Epithelial cell of prostate (primary cell): ENCODE measurements at regions not wholly inside any gene's neighbourhood (a gene's known extent, or its start where the extent isn't known, plus 50 kb on each side); places are given as distances from the start of the nearest gene placed in this dataset.
"Not testable (repeated sequence)": the region's sequence is repeated elsewhere in the genome, so short reads cannot be mapped to it uniquely, and the experiment has no call there.

Experiments used
- DNase-seq: peaks from one replicate; pipeline ENCODE4 v3.0.0-alpha.2; 2011; ENCODE audit warnings: low read depth, low spot score
- H3K27ac ChIP-seq: fragments of 450-650 bp; 2 replicates; pipeline ENCODE4 v1.5.1; 2017; ENCODE audit warnings: mild to moderate bottlenecking

GRCh38 chr5:96527768-96528661 lies 95.0 kb upstream of the PCSK1 start:
- H3K27ac ChIP-seq, result no peak overlapping the region
- no peak for DNase-seq

DNA sequence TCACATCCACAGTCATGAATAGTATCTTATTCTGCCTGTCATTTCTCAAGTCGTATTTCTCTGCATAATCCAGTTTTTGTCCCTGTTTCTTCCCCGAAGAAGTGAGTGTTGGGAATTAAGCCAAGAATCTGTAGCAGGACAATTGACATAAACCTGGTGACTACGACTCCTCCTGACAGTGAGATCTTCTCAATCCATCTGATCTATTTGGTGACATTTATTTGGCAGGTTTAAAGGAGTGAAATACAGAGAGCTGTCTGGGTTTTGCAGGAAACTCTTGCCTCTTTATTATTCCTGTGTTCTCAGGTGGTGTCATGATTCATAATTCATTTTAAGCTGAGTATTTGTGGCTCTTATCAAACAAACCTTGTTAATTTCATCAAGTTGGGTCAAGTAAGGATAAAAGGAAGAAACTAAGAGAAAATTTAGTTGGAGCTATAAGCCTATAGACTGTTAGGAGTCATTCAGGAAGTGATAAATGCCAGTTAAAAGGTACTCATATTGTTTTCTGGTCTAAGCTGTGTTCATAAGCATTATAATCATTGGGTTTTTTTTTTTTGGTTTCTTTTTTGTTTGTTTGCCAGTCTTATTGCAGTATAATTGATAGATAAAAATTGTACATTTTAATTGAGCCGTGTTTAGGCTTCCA lies 95.9 kb upstream of the PCSK1 start:
- DNase-seq, result no peak
- H3K27ac ChIP-seq, result no peak overlapping the region

- H3K27ac ChIP-seq, result no peak overlapping the region
- DNase-seq, result no peak
These were observed 96.5 kb upstream of the PCSK1 start for GRCh38 chr5:96529559-96529958.

DNA sequence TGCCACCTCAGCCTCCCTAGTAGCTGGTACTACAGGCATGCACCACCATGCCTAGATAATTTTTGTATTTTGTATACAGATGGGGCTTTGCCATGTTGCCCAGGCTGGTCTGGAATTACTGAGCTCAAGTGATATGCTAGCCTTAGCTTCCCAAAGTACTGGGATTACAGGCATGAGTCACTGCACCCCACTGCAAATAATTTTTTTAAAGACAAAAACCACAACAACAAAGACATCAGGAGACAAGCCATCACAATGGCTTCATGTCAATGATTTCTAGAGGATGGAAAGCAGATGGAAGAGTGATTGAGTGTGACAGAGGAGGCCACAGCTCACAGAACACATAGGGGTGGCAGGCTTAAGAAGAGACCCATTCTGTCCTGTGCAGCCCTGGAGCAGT lies 97.9 kb upstream of the PCSK1 start:
- H3K27ac ChIP-seq, result no peak overlapping the region
- DNase-seq, result no peak

DNA sequence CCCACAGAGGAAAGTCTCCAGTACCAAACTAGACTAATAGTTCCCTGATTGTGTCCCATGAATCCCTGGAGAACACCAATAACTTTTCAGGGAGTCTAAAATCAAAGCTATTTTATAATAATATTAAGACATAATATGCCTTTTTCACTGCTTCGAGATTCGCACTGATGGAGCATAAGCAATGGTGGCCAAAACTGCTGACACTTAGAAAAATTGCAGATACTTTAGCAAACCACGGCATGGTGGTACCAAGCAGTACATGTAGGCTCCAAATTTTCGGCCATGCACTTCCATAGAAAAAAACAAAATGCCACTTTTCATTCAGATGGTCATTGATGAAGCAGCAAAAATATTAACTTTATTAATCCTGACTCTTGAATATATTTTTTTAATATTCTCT lies 100.3 kb upstream of the PCSK1 start:
- no peak for DNase-seq
- no peak overlapping the region for H3K27ac ChIP-seq

DNA sequence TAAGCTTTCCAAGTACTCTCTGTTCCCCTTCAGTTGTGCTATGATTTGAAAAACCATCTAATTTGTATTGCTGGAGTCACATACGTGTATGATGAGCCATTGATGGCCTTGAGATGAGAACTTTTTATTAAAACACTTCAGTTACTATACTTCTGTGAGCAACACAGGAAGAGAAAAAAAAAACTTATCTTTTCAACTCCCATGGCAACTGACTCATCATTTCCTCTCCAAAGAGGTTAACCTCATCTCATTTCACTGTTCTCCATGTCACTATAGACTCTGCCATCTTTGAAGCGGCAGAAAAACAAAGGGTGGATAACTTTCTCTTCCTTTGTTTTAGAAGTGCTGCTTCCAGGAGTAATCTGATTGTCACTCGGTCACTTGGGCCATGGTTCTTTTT lies 104.3 kb upstream of the PCSK1 start:
- DNase-seq, result no peak
- H3K27ac ChIP-seq, result no peak overlapping the region

- no peak overlapping the region for H3K27ac ChIP-seq
- no peak for DNase-seq
These were observed 105.8 kb upstream of the PCSK1 start for GRCh38 chr5:96538808-96539250.

DNA sequence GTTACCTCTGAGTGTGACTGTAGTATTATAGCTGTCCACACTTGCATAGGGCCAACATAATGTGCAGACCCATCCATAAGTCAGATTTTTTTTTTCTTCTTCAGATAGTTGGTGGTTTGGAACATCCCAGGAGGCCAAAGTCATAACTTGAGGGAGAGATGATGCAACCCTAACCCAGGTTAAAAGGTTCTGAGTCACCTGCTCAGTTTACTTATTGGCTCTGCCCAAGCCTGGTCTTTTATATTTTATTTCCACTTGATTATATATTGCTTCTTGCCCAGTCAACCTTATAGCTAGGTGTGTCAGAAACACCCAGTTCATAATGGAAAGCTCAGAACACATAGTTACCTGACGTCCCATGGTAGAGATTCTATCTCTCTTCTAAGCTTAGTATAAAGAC lies 113.1 kb upstream of the PCSK1 start:
- no peak for DNase-seq
- H3K27ac ChIP-seq, result peak overlapping the region; percentile 12

- H3K27ac ChIP-seq, result no peak overlapping the region
These were observed 114.4 kb upstream of the PCSK1 start for GRCh38 chr5:96547486-96547885.

DNA sequence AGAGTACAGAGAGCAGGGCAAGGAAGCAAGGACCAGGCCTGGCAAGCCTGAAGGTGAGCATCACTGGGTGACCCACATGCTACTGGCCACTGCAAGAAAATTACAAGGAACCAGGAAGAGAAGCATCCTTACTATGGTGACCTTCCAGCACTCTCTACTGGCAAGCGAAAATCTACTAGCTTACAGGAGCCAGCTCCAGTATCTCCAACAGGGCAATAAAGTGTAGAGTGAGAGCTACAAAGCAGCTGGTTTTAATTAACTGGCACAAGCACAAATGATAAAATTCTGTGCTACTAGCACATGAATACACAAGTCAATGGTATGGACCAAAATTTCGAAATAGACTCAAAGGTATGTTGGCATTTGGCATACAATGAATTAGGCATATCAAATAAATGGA lies 113.3 kb upstream of the CAST start:
- no peak overlapping the region for H3K27ac ChIP-seq
- DNase-seq, result no peak

More at GRCh38 chr5:96547486-96547885, 114.4 kb upstream of the PCSK1 start:
- DNase-seq, result no peak

GRCh38 chr5:96560857-96561256 lies 101.3 kb upstream of the CAST start:
- not testable (repeated sequence) for H3K27ac ChIP-seq, DNase-seq

- no peak for DNase-seq
- no peak overlapping the region for H3K27ac ChIP-seq
These were observed 99.6 kb upstream of the CAST start for GRCh38 chr5:96562614-96563013.

DNA sequence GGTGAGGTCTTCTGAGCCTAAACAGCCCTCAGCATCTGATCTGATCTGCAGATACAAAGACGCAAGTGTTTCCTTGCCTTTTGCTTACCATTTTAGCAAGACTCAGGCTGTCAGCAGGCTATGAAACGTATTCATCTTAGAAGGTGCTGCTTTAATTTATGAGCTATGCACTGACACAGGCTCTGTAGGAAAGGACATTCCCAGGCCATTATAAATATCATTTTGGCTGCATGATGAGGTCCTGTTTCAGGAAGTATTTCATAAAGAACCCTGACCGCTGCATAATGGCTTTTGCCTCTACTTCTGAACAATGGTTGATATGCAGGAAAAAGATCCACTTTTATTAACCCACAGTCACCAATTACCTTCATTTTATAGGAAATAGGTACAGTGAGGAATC lies 98.4 kb upstream of the CAST start:
- DNase-seq, result no peak
- no peak overlapping the region for H3K27ac ChIP-seq

GRCh38 chr5:96565582-96566265 lies 96.5 kb upstream of the CAST start:
- H3K27ac ChIP-seq, result no peak overlapping the region
- DNase-seq, result no peak

DNA sequence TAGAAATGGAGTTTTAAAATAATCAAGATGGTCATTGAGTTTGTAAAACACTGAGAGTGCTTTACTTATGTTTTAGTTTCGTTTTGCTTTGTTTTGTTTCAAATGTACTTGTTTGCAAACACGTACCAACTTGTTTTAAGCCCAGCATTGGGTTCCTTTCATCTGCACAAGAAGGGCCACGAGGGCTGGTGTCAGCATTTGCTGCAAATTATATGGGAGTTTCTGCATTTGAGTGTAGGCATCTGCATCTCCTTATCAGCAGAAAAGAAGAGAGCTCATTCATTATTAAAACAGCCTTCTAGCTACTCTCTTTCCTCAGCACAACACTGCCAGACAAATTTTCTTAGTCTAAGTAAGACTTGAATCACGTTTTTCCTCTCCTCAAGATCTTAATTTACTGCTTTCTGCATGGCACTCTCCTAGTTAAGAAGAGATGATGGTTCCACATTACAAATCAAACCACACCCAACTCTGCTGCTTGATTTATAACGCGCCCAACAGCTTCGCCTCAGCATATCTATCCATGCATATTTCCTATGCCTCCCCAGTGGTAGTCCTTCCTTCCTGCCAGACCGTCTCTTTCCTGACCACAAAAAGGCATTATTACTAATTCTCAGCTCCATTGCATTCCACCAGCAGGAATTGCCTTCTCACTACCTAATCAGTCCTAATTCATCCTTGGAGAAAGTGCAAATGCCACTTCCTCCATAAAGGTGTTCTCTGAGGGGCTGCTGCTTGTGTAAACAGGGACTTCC lies 95.2 kb upstream of the CAST start:
- peak; percentile 59 for DNase-seq
- H3K27ac ChIP-seq, result peak overlapping the region; percentile 8

DNA sequence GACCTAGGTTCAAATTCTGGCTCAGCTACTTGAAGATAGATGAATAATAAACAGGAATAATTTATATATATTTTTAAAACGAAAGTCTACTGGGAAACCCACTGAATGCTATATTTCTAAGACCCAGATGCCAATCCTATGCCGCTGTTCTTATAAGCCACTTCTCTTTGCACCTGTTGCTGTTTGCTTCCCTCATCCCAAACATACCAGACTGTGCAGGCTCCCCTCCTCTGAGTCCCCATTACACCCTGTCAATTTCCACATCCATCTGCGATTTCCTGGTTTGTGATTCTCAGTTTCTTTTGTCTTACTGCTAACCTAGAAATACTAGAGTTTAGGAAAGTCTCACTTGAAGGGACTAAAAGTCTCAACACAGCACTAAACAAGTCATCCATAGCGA lies 92.8 kb upstream of the CAST start:
- H3K27ac ChIP-seq, result no peak overlapping the region

GRCh38 chr5:96569770-96570169 lies 92.4 kb upstream of the CAST start:
- H3K27ac ChIP-seq, result no peak overlapping the region
- DNase-seq, result no peak

More for the DNA sequence above, 92.8 kb upstream of the CAST start:
- no peak for DNase-seq

- DNase-seq, result peak; percentile 93
- peak overlapping the region; percentile 60 for H3K27ac ChIP-seq
These were observed 89.2 kb upstream of the CAST start for GRCh38 chr5:96572864-96573512.

DNA sequence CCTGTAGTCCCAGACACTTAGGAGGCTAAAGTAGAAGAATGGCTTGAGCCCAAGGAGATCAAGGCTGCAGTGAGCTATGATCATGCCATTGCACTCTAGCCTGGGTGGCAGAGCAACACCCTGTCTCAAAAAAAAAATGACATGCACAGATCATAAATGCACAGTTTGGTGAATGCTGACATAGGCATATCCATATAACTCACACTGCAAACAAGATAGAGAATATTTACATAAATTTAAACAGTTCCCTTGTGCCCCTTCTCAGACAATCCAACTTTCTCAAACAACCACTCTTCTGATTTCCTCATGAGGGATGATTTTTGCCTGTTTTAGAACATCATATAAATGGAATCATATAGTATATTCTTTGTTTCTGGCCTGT lies 88.7 kb upstream of the CAST start:
- H3K27ac ChIP-seq, result peak overlapping the region; percentile 60

GRCh38 chr5:96576876-96577275 lies 85.3 kb upstream of the CAST start:
- no peak for DNase-seq
- H3K27ac ChIP-seq, result no peak overlapping the region

More for the DNA sequence above, 88.7 kb upstream of the CAST start:
- DNase-seq, result no peak
